Fibroblast of lung (primary cell): ENCODE measurements at regions not wholly inside any gene's neighbourhood (a gene's known extent, or its start where the extent isn't known, plus 50 kb on each side); places are given as distances from the start of the nearest gene placed in this dataset.
"Not testable (repeated sequence)": the region's sequence is repeated elsewhere in the genome, so short reads cannot be mapped to it uniquely, and the experiment has no call there.

Experiments used
- EZH2 ChIP-seq: IDR thresholded peaks from 2 replicates; pipeline ENCODE4 v1.5.1; 2012; ENCODE audit warnings: low read length, control low read depth, mild to moderate bottlenecking; ENCODE audit errors: missing control alignments
- TF ChIP-seq, protein P1 (sequence below), 2 donors: IDR thresholded peaks in 1 of 2; conservative IDR thresholded peaks in 1 of 2; 1 replicate in 1 of 2; 2 replicates in 1 of 2; pipeline ENCODE4 v1.5.1; 2011 to 2012; ENCODE audit warnings: low read length in 2 of 2, control low read depth in 1 of 2, inconsistent platforms in 1 of 2, low read depth in 1 of 2, mild to moderate bottlenecking in 1 of 2

DNA sequence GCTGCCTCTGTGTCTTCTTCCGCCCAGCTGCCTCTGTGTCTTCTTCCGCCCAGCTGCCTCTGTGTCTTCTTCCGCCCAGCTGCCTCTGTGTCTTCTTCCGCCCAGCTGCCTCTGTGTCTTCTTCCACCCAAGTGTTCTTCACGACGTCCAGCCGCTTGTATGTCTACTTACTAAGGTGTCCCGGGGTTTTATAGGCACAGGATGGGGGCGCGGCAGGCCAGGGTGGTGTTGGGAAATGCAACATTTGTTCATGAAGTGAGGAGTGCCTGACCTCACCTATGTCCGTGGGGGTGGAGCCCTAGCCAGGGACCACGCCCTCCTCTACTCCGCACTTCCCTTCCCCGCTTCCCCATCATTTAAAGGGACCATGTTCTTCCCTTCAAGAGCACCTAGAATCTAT, 364.5 kb upstream of the KLF6 start:
- TF ChIP-seq, protein P1, sequence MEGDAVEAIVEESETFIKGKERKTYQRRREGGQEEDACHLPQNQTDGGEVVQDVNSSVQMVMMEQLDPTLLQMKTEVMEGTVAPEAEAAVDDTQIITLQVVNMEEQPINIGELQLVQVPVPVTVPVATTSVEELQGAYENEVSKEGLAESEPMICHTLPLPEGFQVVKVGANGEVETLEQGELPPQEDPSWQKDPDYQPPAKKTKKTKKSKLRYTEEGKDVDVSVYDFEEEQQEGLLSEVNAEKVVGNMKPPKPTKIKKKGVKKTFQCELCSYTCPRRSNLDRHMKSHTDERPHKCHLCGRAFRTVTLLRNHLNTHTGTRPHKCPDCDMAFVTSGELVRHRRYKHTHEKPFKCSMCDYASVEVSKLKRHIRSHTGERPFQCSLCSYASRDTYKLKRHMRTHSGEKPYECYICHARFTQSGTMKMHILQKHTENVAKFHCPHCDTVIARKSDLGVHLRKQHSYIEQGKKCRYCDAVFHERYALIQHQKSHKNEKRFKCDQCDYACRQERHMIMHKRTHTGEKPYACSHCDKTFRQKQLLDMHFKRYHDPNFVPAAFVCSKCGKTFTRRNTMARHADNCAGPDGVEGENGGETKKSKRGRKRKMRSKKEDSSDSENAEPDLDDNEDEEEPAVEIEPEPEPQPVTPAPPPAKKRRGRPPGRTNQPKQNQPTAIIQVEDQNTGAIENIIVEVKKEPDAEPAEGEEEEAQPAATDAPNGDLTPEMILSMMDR (conservative IDR thresholded peaks at IDR 0.05 in 1 of 2, IDR thresholded peaks at IDR 0.05 in 1 of 2; ENCODE audit: low read depth in 1 of 2, low read length in 2 of 2) = not testable (repeated sequence)
- not testable (repeated sequence) for TF ChIP-seq EZH2
